Smooth muscle cell (in vitro differentiated cells): ENCODE measurements at regions not wholly inside any gene's neighbourhood (a gene's known extent, or its start where the extent isn't known, plus 50 kb on each side); places are given as distances from the start of the nearest gene placed in this dataset.

Experiments used
- DNase-seq: peaks from one replicate; lab custom pipeline; 2025; ENCODE audit not compliant: unreplicated experiment; lab: John Stamatoyannopoulos, UW
- H2AFZ ChIP-seq: fragments of 200-600 bp; sonication (generic); 2 replicates; pipeline ENCODE4 v1.6.0; 2016; ENCODE audit warnings: antibody characterized with exemption, low read depth, mild to moderate bottlenecking
- H3F3A ChIP-seq: fragments of 200-600 bp; sonication (generic); 2 replicates; pipeline ENCODE4 v1.6.0; 2017; ENCODE audit warnings: antibody characterized with exemption, low read depth
- H3K27ac ChIP-seq: fragments of 200-600 bp; sonication (generic); 2 replicates; pipeline ENCODE4 v1.5.1; 2016; ENCODE audit warnings: low read depth, mild to moderate bottlenecking
- H3K27me3 ChIP-seq: fragments of 200-600 bp; sonication (generic); 2 replicates; pipeline ENCODE4 v1.6.1; 2016; ENCODE audit warnings: low read depth, mild to moderate bottlenecking
- H3K36me3 ChIP-seq: fragments of 200-600 bp; sonication (generic); 2 replicates; pipeline ENCODE4 v1.5.1; 2016; ENCODE audit warnings: low read depth
- H3K4me1 ChIP-seq: fragments of 200-600 bp; sonication (generic); 2 replicates; pipeline ENCODE4 v1.5.1; 2016; ENCODE audit warnings: low read depth
- H3K4me2 ChIP-seq: fragments of 200-600 bp; sonication (generic); 2 replicates; pipeline ENCODE4 v1.6.0; 2016; ENCODE audit warnings: mild to moderate bottlenecking
- H3K4me3 ChIP-seq: fragments of 200-600 bp; sonication (generic); 2 replicates; pipeline ENCODE4 v1.5.1; 2016; ENCODE audit warnings: mild to moderate bottlenecking
- H3K79me2 ChIP-seq: fragments of 200-600 bp; sonication (generic); 2 replicates; pipeline ENCODE4 v1.6.0; 2016; ENCODE audit warnings: low read depth, mild to moderate bottlenecking
- H3K9ac ChIP-seq: fragments of 200-600 bp; sonication (generic); 2 replicates; pipeline ENCODE4 v1.6.0; 2016; ENCODE audit warnings: low read depth
- H3K9me3 ChIP-seq: fragments of 200-600 bp; sonication (generic); replicated peaks from 2 replicates; pipeline ENCODE4 v1.5.1; 2016; ENCODE audit warnings: low read depth
- H4K20me1 ChIP-seq: fragments of 200-600 bp; sonication (generic); 2 replicates; pipeline ENCODE4 v1.6.0; 2016; ENCODE audit warnings: low read depth
- CTCF ChIP-seq: fragments of 200-600 bp; sonication (generic); IDR thresholded peaks from 2 replicates; pipeline ENCODE4 v1.5.1; 2017; ENCODE audit warnings: borderline replicate concordance, mild to moderate bottlenecking, antibody characterized with exemption; ENCODE audit not compliant: insufficient read depth, poor library complexity, severe bottlenecking
- WGBS: methylation state at CpG from one replicate; pipeline ENCODE4 v1.1.7; 2016; ENCODE audit warnings: low lambda C conversion rate; 5-methylcytosine and 5-hydroxymethylcytosine counted together

GRCh38 chr4:38330321-38330720 is 333.7 kb upstream of the KLF3 start:
- Histone ChIP-seq H3K36me3 (no peaks in the 10 kb centered on the region), H3K4me1 (peaks cover 6% of the 10 kb centered on the region), H3K27ac (no peak overlapping the region), H3K9ac (no peak overlapping the region), H2AFZ (no peak overlapping the region), H3F3A (no peaks in the 10 kb centered on the region), H3K79me2 (no peaks in the 10 kb centered on the region), H4K20me1 (no peaks in the 10 kb centered on the region), H3K4me2 (no peak overlapping the region), H3K4me3 (no peak overlapping the region), H3K27me3 (no peaks in the 10 kb centered on the region), H3K9me3 (no peaks in the 10 kb centered on the region)
- no peak for DNase-seq
- 60% methylated on average over 1 of the region's 1 CpG for WGBS
- no peak for TF ChIP-seq CTCF

GRCh38 chr4:38330936-38331335 is 333.1 kb upstream of the KLF3 start:
- H3K4me1 ChIP-seq = peaks cover 6% of the 10 kb centered on the region
- no peaks in the 10 kb centered on the region for H3K36me3 ChIP-seq
- no peak overlapping the region for H3K4me2 ChIP-seq
- H3K4me3 ChIP-seq = no peak overlapping the region
- H3K79me2 ChIP-seq = no peaks in the 10 kb centered on the region
- no peaks in the 10 kb centered on the region for H3K27me3 ChIP-seq
- H3K27ac ChIP-seq = no peak overlapping the region
- H3K9me3 ChIP-seq = no peaks in the 10 kb centered on the region
- H2AFZ ChIP-seq = no peak overlapping the region
- 82% methylated on average over 7 of the region's 7 CpGs for WGBS
- TF ChIP-seq CTCF = no peak
- no peaks in the 10 kb centered on the region for H4K20me1 ChIP-seq
- H3K9ac ChIP-seq = no peak overlapping the region
- H3F3A ChIP-seq = no peaks in the 10 kb centered on the region
- no peak for DNase-seq

- Histone ChIP-seq H3K79me2 (no peaks in the 10 kb centered on the region), H3K4me2 (no peak overlapping the region), H3K4me1 (peaks cover 6% of the 10 kb centered on the region), H3F3A (no peaks in the 10 kb centered on the region), H3K9ac (no peak overlapping the region), H3K9me3 (no peaks in the 10 kb centered on the region), H4K20me1 (no peaks in the 10 kb centered on the region), H2AFZ (peak overlapping the region; percentile 8), H3K27ac (no peak overlapping the region), H3K27me3 (no peaks in the 10 kb centered on the region), H3K4me3 (no peak overlapping the region), H3K36me3 (no peaks in the 10 kb centered on the region)
- 56% methylated on average over 4 of the region's 4 CpGs for WGBS
- TF ChIP-seq CTCF = no peak
- no peak for DNase-seq
Measured at GRCh38 chr4:38332699-38333098, 331.3 kb upstream of the KLF3 start.

GRCh38 chr4:38333219-38333618 is 330.8 kb upstream of the KLF3 start:
- no peak overlapping the region for H3K9ac ChIP-seq
- H3K79me2 ChIP-seq = no peaks in the 10 kb centered on the region
- H3K36me3 ChIP-seq = no peaks in the 10 kb centered on the region
- H3K4me2 ChIP-seq = no peak overlapping the region
- no peak overlapping the region for H3K27ac ChIP-seq
- no peak overlapping the region for H3K4me3 ChIP-seq
- no peaks in the 10 kb centered on the region for H3K27me3 ChIP-seq
- WGBS = 72% methylated on average over 2 of the region's 2 CpGs
- TF ChIP-seq CTCF = no peak
- no peaks in the 10 kb centered on the region for H4K20me1 ChIP-seq
- no peak for DNase-seq
- no peaks in the 10 kb centered on the region for H3F3A ChIP-seq
- no peaks in the 10 kb centered on the region for H3K9me3 ChIP-seq
- peaks cover 1% of the 10 kb centered on the region for H3K4me1 ChIP-seq
- no peak overlapping the region for H2AFZ ChIP-seq
